ENCODE measurements at regions not wholly inside any gene's neighbourhood (a gene's known extent, or its start where the extent isn't known, plus 50 kb on each side); places are given as distances from the start of the nearest gene placed in this dataset.
"Not testable (repeated sequence)": the region's sequence is repeated elsewhere in the genome, so short reads cannot be mapped to it uniquely, and the experiment has no call there.

DNA sequence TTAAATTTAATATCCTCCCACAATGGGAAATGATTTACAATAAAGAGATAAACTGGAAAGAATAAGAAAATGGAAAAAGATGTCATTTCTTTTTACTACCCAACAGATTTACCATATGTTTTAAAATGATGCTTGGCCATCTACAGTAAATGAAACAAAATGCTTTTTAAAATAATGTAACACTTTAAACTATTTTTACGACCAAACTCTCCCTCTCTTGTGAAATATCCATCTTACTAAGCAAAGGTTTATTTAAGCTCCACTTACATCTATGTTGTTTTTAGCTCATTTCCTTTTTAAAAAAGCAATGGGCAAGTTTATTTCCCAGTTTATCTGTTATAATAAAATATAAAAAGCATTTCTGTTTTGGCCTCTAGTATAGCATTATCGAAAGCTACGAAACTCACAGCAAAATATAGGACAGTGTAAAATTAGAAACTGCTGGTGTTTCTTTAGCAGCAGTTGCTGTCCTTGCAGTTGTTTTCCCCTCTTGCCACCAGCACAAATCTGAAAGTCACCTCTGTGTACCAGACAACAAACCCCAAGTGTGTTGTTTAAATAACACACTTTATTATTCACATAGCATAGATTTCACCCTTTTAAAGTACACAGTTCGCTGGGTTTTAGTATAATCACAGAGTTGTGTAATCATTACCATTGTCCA is 195.1 kb downstream of the CDRT15L2 start:
- H3K4me3 ChIP-seq = no peak overlapping the region
- H3K9me3 ChIP-seq = peaks cover 0 to 5% (median 0%) of the 10 kb centered on the region in 8 donors
- H3K36me3 ChIP-seq = no peaks in the 10 kb centered on the region
- WGBS, 5 donors = 81 to 93% (median 86%) methylated on average over 4 of the region's 4 CpGs
- DNase-seq = no peak
- H3K27me3 ChIP-seq (replicated peaks in 1 of 7) = no peaks in the 10 kb centered on the region
- TF ChIP-seq, protein P1, sequence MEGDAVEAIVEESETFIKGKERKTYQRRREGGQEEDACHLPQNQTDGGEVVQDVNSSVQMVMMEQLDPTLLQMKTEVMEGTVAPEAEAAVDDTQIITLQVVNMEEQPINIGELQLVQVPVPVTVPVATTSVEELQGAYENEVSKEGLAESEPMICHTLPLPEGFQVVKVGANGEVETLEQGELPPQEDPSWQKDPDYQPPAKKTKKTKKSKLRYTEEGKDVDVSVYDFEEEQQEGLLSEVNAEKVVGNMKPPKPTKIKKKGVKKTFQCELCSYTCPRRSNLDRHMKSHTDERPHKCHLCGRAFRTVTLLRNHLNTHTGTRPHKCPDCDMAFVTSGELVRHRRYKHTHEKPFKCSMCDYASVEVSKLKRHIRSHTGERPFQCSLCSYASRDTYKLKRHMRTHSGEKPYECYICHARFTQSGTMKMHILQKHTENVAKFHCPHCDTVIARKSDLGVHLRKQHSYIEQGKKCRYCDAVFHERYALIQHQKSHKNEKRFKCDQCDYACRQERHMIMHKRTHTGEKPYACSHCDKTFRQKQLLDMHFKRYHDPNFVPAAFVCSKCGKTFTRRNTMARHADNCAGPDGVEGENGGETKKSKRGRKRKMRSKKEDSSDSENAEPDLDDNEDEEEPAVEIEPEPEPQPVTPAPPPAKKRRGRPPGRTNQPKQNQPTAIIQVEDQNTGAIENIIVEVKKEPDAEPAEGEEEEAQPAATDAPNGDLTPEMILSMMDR (IDR thresholded peaks at IDR 0.05 in 8 of 11, conservative IDR thresholded peaks at IDR 0.05 in 3 of 11) = no peak
- TF ChIP-seq POLR2A (IDR thresholded peaks at IDR 0.05) = no peak
- TF ChIP-seq POLR2AphosphoS5 (IDR thresholded peaks at IDR 0.05) = no peak
- peaks cover 0 to 7% (median 0%) of the 10 kb centered on the region in 6 donors for H3K4me1 ChIP-seq
- no peak overlapping the region for H3K27ac ChIP-seq
- intact Hi-C loops (cut with DNase I; ENCODE audit: low total_unique reads) = no loop called here

DNA sequence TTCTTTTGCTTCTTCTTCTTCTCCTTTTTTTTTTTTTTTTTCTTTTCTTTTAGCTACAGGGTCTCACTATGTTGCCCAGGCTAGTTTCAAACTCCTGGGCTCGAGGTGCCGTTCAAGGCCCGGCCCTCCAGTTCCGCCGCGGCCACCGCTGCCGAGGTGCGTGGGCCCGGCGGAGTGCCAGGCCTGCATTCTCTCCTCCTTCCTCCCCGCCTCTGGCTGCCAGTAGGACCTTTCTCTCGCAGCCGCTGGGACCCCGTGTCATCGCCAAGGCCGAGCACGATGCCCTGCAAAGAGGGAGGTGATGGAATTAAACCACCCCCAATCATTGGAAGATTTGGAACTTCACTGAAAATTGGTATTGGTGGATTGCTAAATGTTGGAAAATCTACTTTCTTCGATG is 195.8 kb downstream of the CDRT15L2 start:
- no peak for DNase-seq
- WGBS, 5 donors = 91 to 94% (median 93%) methylated on average over 19 of the region's 19 CpGs
- Histone ChIP-seq H3K27me3 (replicated peaks in 1 of 7) (no peaks in the 10 kb centered on the region), H3K9me3 (peaks cover 0 to 5% (median 0%) of the 10 kb centered on the region in 8 donors), H3K36me3 (no peaks in the 10 kb centered on the region), H3K4me3 (no peak overlapping the region), H3K27ac (no peak overlapping the region), H3K4me1 (peaks cover 0 to 7% (median 0%) of the 10 kb centered on the region in 6 donors)
- intact Hi-C loops (cut with DNase I; ENCODE audit: low total_unique reads) = no loop called here
- TF ChIP-seq, protein P1 (IDR thresholded peaks at IDR 0.05 in 8 of 11, conservative IDR thresholded peaks at IDR 0.05 in 3 of 11) = no peak
- TF ChIP-seq POLR2A (IDR thresholded peaks at IDR 0.05) (no peak), POLR2AphosphoS5 (IDR thresholded peaks at IDR 0.05) (no peak)

DNA sequence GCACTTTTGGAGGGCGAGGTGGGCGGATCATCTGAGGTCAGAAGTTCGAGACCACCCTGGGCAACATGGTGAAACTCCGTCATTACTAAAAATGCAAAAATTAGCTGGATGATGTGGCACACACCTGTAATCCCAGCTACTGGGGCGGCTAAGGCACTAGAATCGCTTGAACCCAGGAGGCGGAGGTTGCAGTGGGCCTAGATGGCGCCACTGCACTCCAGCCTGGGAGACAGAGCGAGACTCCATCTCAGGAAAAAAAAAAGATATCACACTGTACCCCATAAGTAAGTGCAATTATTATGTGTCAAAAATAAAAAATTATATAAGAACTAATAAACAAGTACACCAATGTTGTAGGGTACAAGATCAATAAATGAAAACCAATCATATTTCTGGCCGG is 200.0 kb downstream of the CDRT15L2 start:
- H3K36me3 ChIP-seq = no peaks in the 10 kb centered on the region
- TF ChIP-seq POLR2AphosphoS5 (IDR thresholded peaks at IDR 0.05) (no peak), POLR2A (IDR thresholded peaks at IDR 0.05) (no peak)
- TF ChIP-seq, protein P1 (IDR thresholded peaks at IDR 0.05 in 8 of 11, conservative IDR thresholded peaks at IDR 0.05 in 3 of 11) = no peak
- H3K4me1 ChIP-seq = peaks cover 0 to 7% (median 0%) of the 10 kb centered on the region in 6 donors
- intact Hi-C loops (cut with DNase I; ENCODE audit: low total_unique reads) = no loop called here
- H3K4me3 ChIP-seq = no peak overlapping the region
- peaks cover 0 to 14% (median 6%) of the 10 kb centered on the region in 7 donors for H3K27me3 ChIP-seq (replicated peaks in 1 of 7)
- H3K27ac ChIP-seq = no peak overlapping the region
- peaks cover 0 to 5% (median 0%) of the 10 kb centered on the region in 8 donors for H3K9me3 ChIP-seq
- 90 to 95% (median 92%) methylated on average over 10 of the region's 10 CpGs for WGBS, 5 donors
- DNase-seq = no peak

DNA sequence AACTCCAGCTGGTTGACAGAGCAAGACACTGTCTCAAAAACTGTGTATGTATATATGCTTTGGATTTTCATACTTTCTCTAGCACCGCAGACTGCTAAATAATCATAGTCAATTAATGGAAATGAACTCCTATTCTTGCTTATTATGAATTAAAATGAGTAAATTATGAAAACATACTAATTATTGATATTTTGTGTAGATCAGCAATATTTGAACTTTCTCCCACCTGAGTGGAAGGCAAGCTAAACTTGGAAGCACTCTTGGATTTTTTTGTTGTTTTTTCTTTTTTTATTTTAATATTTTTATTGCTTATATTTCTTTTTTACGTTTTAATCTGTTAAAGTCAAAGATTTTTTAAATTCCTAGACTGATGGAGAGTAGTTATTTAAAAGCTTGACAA is 201.7 kb downstream of the CDRT15L2 start:
- TF ChIP-seq, protein P1 (IDR thresholded peaks at IDR 0.05 in 8 of 11, conservative IDR thresholded peaks at IDR 0.05 in 3 of 11) = no peak
- no peak for TF ChIP-seq POLR2A (IDR thresholded peaks at IDR 0.05)
- peaks cover 0 to 22% (median 6%) of the 10 kb centered on the region in 7 donors for H3K27me3 ChIP-seq (replicated peaks in 1 of 7)
- WGBS, 5 donors = 88 to 99% (median 91%) methylated on average over 2 of the region's 2 CpGs
- no peak for DNase-seq
- peaks cover 0 to 5% (median 0%) of the 10 kb centered on the region in 8 donors for H3K9me3 ChIP-seq
- intact Hi-C loops (cut with DNase I; ENCODE audit: low total_unique reads) = no loop called here
- no peaks in the 10 kb centered on the region for H3K36me3 ChIP-seq
- H3K4me3 ChIP-seq = no peak overlapping the region
- peaks cover 0 to 7% (median 0%) of the 10 kb centered on the region in 6 donors for H3K4me1 ChIP-seq
- no peak overlapping the region for H3K27ac ChIP-seq

DNA sequence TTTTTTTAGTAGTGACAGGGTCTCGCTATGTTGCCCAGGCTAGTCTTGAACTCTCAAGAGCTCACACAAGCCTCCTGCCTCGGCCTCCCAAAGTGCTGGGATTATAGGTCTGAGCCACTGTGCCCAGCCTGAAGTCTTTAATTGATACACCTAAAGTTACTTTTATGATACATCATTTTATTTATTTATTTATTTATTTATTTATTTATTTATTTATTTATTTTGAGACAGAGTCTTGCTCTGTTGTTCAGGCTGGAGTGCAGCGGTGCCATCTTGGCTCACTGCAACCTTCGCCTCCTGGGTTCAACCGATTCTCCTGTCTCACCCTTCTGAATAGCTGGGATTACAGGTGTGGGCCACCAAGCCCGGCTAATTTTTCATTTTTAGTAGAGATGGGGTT is 202.3 kb downstream of the CDRT15L2 start:
- H3K4me3 ChIP-seq; H3K9me3 ChIP-seq; DNase-seq; H3K4me1 ChIP-seq; H3K27ac ChIP-seq; intact Hi-C loops (cut with DNase I; ENCODE audit: low total_unique reads); H3K36me3 ChIP-seq: not testable (repeated sequence)
- 91 to 95% (median 95%) methylated on average over 6 of the region's 6 CpGs for WGBS, 5 donors
- H3K27me3 ChIP-seq (replicated peaks in 1 of 7) = peaks cover 0 to 22% (median 6%) of the 10 kb centered on the region in 7 donors

Data from spleen (tissue), 11 donors.